ENCODE measurements at regions not wholly inside any gene's neighbourhood (a gene's known extent, or its start where the extent isn't known, plus 50 kb on each side); places are given as distances from the start of the nearest gene placed in this dataset.

GRCh38 chr20:41951615-41952014, 333.4 kb upstream of the CHD6 start:
- no peak for DNase-seq (ENCODE audit: low read depth, low spot score)

GRCh38 chr20:41939659-41940058, 321.5 kb upstream of the CHD6 start:
- DNase-seq (ENCODE audit: low read depth, low spot score) = no peak

- no peak for DNase-seq (ENCODE audit: low read depth, low spot score)
These were observed 320.2 kb upstream of the CHD6 start for GRCh38 chr20:41938353-41938752.

GRCh38 chr20:41935259-41935791, 317.1 kb upstream of the CHD6 start:
- no peak for DNase-seq (ENCODE audit: low read depth, low spot score)

GRCh38 chr20:41932431-41932830, 314.3 kb upstream of the CHD6 start:
- no peak for DNase-seq (ENCODE audit: low read depth, low spot score)

- no peak for DNase-seq (ENCODE audit: low read depth, low spot score)
These were observed 309.5 kb upstream of the CHD6 start for GRCh38 chr20:41927655-41928054.

GRCh38 chr20:41927189-41927588, 309.0 kb upstream of the CHD6 start:
- DNase-seq (ENCODE audit: low read depth, low spot score) = no peak

GRCh38 chr20:41925476-41925875, 307.3 kb upstream of the CHD6 start:
- DNase-seq (ENCODE audit: low read depth, low spot score) = no peak

GRCh38 chr20:41923624-41924023, 305.4 kb upstream of the CHD6 start:
- no peak for DNase-seq (ENCODE audit: low read depth, low spot score)

- DNase-seq (ENCODE audit: low read depth, low spot score) = no peak
These were observed 295.0 kb upstream of the CHD6 start for GRCh38 chr20:41913146-41913545.

GRCh38 chr20:41910558-41910957, 292.4 kb upstream of the CHD6 start:
- no peak for DNase-seq (ENCODE audit: low read depth, low spot score)

GRCh38 chr20:41905199-41905598, 287.0 kb upstream of the CHD6 start:
- DNase-seq (ENCODE audit: low read depth, low spot score) = no peak

- DNase-seq (ENCODE audit: low read depth, low spot score) = no peak
These were observed 285.4 kb upstream of the CHD6 start for GRCh38 chr20:41903586-41903985.

- DNase-seq (ENCODE audit: low read depth, low spot score) = no peak
These were observed 284.2 kb upstream of the CHD6 start for GRCh38 chr20:41902346-41902745.

- DNase-seq (ENCODE audit: low read depth, low spot score) = no peak
These were observed 282.1 kb upstream of the CHD6 start for GRCh38 chr20:41900201-41900691.

- DNase-seq (ENCODE audit: low read depth, low spot score) = no peak
These were observed 279.5 kb upstream of the CHD6 start for GRCh38 chr20:41897708-41898107.

GRCh38 chr20:41895241-41896032, 277.3 kb upstream of the CHD6 start:
- no peak for DNase-seq (ENCODE audit: low read depth, low spot score)

GRCh38 chr20:41894255-41894963, 276.2 kb upstream of the CHD6 start:
- no peak for DNase-seq (ENCODE audit: low read depth, low spot score)

GRCh38 chr20:41892031-41892430, 273.9 kb upstream of the CHD6 start:
- DNase-seq (ENCODE audit: low read depth, low spot score) = no peak

GRCh38 chr20:41889844-41890224, 271.7 kb upstream of the CHD6 start:
- no peak for DNase-seq (ENCODE audit: low read depth, low spot score)

- no peak for DNase-seq (ENCODE audit: low read depth, low spot score)
These were observed 271.1 kb upstream of the CHD6 start for GRCh38 chr20:41889126-41889843.

GRCh38 chr20:41888434-41888833, 270.3 kb upstream of the CHD6 start:
- no peak for DNase-seq (ENCODE audit: low read depth, low spot score)

Data from activated naive CD8-positive, alpha-beta T cell treated with anti-CD3 and anti-CD28 coated beads, Interleukin-2, amount 50 U/mL, for 16 hours (primary cell).